ENCODE measurements at regions not wholly inside any gene's neighbourhood (a gene's known extent, or its start where the extent isn't known, plus 50 kb on each side); places are given as distances from the start of the nearest gene placed in this dataset.

DNA sequence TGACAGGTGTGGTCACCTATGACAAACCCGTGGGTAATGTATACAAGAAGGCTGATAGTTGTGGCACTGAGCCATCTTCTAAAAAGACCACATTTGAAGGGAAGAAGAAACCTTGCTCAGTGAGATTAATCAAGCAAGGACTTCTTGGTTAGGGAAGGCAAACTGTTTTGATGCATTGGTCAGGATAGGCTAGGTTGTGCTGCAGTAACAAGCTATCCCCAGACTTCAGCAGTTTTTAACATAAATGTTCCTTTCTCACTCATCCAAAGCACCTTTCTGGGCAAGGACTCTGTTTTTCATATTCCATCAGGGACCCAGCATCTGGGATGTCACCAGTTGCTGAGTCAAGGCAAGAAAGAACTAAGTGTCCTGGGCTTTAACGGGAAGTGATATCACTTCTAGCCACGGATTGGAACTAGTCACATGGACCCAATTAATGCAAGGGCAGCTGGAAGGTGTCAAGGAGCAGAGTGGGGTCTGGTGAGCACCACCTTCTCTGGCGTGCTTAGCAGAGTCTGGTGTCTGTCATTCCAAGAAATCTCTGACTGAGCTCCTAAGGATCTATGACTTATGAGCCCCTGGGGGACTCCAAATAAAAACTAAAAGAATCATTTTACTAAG, 52.0 kb upstream of the CCL2 start:
- intact Hi-C loops (cut with DNase I), result loop anchor here (5.0 kb wide), 2 partner anchors 104 to 144 kb away; no protein-coding TSS in a partner anchor
- Histone ChIP-seq H3K9me3 (peaks cover 0 to 5% (median 4%) of the 10 kb centered on the region in 3 donors), H3K4me1 (peaks cover 0 to 43% (median 3%) of the 10 kb centered on the region in 3 donors), H3K27ac (no peak overlapping the region), H3K36me3 (no peaks in the 10 kb centered on the region), H3K27me3 (peaks cover 0 to 25% (median 0%) of the 10 kb centered on the region in 4 donors), H3K4me3 (no peak overlapping the region)
- TF ChIP-seq, protein P1, sequence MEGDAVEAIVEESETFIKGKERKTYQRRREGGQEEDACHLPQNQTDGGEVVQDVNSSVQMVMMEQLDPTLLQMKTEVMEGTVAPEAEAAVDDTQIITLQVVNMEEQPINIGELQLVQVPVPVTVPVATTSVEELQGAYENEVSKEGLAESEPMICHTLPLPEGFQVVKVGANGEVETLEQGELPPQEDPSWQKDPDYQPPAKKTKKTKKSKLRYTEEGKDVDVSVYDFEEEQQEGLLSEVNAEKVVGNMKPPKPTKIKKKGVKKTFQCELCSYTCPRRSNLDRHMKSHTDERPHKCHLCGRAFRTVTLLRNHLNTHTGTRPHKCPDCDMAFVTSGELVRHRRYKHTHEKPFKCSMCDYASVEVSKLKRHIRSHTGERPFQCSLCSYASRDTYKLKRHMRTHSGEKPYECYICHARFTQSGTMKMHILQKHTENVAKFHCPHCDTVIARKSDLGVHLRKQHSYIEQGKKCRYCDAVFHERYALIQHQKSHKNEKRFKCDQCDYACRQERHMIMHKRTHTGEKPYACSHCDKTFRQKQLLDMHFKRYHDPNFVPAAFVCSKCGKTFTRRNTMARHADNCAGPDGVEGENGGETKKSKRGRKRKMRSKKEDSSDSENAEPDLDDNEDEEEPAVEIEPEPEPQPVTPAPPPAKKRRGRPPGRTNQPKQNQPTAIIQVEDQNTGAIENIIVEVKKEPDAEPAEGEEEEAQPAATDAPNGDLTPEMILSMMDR (IDR thresholded peaks at IDR 0.05), result no peak
- no peak for TF ChIP-seq POLR2A (IDR thresholded peaks at IDR 0.05)
- 50 to 63% methylated on average over 2 to 4 of the region's 4 CpGs for WGBS, 2 donors
- DNase-seq, result no peak

DNA sequence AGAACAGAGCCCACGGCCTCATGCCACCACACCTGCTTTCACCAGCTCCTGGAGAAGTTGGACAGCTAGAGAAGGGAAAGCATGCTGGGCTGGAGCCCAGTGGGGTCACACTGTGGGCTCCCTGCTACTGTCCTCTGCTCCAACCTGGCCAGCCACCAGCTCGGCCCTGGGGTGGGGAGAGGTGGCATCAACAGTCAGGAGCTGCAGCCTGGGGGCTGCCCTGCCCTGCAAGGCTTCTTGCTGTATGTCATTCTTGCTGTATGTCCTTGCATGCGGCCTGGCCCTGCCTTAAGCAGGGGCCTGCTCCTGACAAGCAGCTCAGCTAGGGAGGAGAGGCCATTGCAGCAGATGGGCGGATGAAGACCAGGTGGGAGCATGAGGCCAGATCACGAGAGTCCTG, 50.7 kb upstream of the CCL2 start:
- peaks cover 0 to 5% (median 4%) of the 10 kb centered on the region in 3 donors for H3K9me3 ChIP-seq
- no peak overlapping the region for H3K27ac ChIP-seq
- peaks cover 0 to 43% (median 3%) of the 10 kb centered on the region in 3 donors for H3K4me1 ChIP-seq
- no peaks in the 10 kb centered on the region for H3K36me3 ChIP-seq
- 80% methylated on average over 1 of the region's 5 CpGs; no CpG with 5 or more reads in 1 of the 2 donors for whole genome bisulfite sequencing, 2 donors
- TF ChIP-seq POLR2A (IDR thresholded peaks at IDR 0.05), result no peak
- TF ChIP-seq, protein P1 (IDR thresholded peaks at IDR 0.05), result no peak
- no peak overlapping the region for H3K4me3 ChIP-seq
- intact Hi-C loops (cut with DNase I), result loop anchor here (5.0 kb wide), 2 partner anchors 103 to 143 kb away; no protein-coding TSS in a partner anchor
- DNase-seq, result no peak
- peaks cover 0 to 12% (median 0%) of the 10 kb centered on the region in 4 donors for H3K27me3 ChIP-seq

Small RNA genes lying in the stretch of these regions (small RNA-seq; reads per million reads assigned to genes)
- 0 reads per million in 4 donors for gene RNA5SP438

All from esophagus squamous epithelium (tissue), 5 donors.